Stomach smooth muscle (tissue), 2 donors: ENCODE measurements at regions not wholly inside any gene's neighbourhood (a gene's known extent, or its start where the extent isn't known, plus 50 kb on each side); places are given as distances from the start of the nearest gene placed in this dataset.
"Not testable (repeated sequence)": the region's sequence is repeated elsewhere in the genome, so short reads cannot be mapped to it uniquely, and the experiment has no call there.

Source experiments
- H3K27ac ChIP-seq: one replicate; pipeline ENCODE4 v1.7.0; 2013; ENCODE audit warnings: mild to moderate bottlenecking, low read length, inconsistent platforms
- H3K27me3 ChIP-seq, 2 donors: one replicate each; pipeline ENCODE4 v1.7.0; 2013; ENCODE audit warnings: low read length in 2 of 2; ENCODE audit not compliant: insufficient read depth in 2 of 2, control insufficient read depth in 1 of 2
- H3K36me3 ChIP-seq, 2 donors: one replicate each; pipeline ENCODE4 v1.7.0; 2013; ENCODE audit warnings: low read length in 2 of 2; ENCODE audit not compliant: control insufficient read depth in 2 of 2, insufficient read depth in 2 of 2
- H3K4me1 ChIP-seq: one replicate; pipeline ENCODE4 v1.7.0; 2013; ENCODE audit warnings: low read length; ENCODE audit not compliant: control insufficient read depth, insufficient read depth
- H3K4me3 ChIP-seq, 2 donors: one replicate each; pipeline ENCODE4 v1.7.0; 2013; ENCODE audit warnings: low read length in 2 of 2
- H3K9ac ChIP-seq, 2 donors: one replicate each; pipeline ENCODE4 v1.7.0; 2013; ENCODE audit warnings: low read length in 2 of 2, mild to moderate bottlenecking in 1 of 2
- H3K9me3 ChIP-seq, 2 donors: one replicate each; pipeline ENCODE4 v1.7.0; 2013; ENCODE audit warnings: low read length in 2 of 2; ENCODE audit not compliant: control insufficient read depth in 2 of 2
- donor health status: healthy.
- donor health status: Pancreatic carcinoma.

DNA sequence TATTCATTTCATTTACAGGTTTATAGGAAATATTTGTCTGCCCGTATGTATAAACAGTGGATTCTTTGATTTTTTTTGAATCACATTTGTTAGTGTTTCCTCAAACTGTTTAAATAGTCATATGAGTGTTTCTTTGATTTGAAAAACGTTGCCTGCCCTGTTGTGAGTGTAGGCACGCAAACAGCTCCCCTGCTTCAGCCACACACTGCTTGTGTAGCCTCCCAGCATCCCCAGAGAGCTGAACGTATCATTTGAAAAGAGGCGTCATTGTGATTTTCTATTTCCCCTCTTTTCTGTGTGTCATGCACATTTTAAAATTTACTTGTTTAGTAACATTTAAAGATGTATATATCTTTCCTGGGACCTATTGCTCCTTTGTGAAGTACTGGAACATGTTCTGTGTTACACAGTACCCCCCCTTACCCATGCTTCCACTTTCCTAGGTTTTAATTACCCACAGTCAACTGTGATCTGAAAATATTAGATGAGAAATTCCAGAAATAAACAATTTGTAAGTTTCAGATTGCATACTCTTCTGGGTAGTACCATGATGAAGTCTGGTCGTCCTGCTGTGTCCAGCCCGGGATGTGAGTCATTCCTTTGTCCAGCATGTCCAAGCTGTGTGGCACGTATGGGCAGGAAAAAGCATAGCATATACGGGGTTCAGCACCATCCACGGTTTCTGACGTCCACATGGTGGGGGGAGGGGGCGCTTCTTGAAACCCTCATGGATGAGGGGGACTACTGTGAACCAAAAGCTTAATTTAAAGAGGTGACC is 78.7 kb downstream of the NPIPB11 start:
- not testable (repeated sequence) for H3K9me3 ChIP-seq, H3K9ac ChIP-seq, H3K27me3 ChIP-seq, H3K4me3 ChIP-seq, H3K27ac ChIP-seq, H3K36me3 ChIP-seq, H3K4me1 ChIP-seq

DNA sequence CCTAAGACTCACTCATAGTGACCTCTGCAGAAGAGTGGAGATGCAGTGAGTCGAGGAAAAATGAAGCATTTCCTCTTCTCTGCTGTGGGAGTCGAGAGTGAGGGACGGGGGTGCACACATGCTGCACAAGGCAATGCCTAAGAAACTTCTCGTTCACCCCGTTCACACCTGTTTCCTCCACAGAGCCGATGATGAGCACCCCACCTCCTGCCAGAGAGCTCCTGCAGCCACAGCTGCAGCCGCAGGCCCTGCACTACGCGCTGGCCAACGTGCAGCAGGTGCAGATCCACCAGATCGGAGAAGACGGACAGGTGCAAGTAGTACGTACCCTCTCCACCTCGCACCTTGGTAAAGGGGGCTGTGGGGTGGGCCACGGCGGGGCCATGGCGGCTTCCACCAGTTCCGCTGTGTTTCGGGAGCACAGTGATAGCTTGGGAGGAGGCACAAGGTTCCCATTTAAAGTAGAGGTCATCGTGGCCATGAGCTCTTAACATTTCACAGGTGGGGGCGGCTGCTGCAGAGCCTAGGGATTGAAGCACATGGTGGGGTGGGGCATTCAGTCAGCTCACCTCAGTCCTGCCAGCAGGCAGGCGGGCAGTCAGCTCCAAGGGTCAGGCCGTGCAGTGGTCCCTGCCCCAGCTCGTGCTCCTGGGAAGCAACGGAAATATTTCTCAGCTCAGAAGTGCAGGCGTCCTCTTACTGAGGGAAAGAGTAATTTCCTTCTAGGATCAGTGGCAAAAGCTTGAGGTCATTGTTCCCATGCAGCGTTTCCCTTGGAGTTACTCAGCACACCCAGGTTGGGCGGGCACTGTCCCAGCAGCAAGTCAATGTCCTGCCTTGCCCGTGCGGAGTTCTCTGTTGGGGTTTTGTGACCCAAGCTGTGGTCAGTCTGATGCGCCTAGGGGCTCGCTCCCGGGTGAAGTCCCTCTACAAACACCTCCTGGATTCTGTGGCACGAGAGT is 80.1 kb downstream of the NPIPB11 start:
- H3K4me1 ChIP-seq, H3K9me3 ChIP-seq, H3K27me3 ChIP-seq, H3K4me3 ChIP-seq, H3K36me3 ChIP-seq, H3K27ac ChIP-seq, H3K9ac ChIP-seq: not testable (repeated sequence)

DNA sequence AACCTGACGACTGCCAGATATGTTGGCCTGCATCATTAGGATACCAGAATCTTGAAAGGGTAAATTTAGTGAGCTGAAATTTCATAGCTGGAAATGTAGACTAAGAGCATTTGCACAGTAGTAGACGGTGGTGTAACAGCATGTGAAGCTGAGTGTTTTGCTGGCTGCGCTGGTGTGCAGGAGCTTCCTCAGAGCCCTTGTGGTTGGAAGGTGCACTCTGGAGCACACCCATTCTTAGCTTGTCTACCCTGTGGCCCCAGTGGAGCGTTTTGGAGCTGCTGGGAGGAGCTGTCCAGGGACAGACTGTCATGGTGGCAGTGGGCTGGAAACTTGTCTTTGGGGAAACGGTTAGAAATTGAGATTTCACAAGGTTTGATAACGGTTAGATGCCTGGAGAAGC is 82.8 kb downstream of the NPIPB11 start:
- not testable (repeated sequence) for H3K9me3 ChIP-seq, H3K36me3 ChIP-seq, H3K9ac ChIP-seq, H3K4me1 ChIP-seq, H3K4me3 ChIP-seq, H3K27me3 ChIP-seq, H3K27ac ChIP-seq

DNA sequence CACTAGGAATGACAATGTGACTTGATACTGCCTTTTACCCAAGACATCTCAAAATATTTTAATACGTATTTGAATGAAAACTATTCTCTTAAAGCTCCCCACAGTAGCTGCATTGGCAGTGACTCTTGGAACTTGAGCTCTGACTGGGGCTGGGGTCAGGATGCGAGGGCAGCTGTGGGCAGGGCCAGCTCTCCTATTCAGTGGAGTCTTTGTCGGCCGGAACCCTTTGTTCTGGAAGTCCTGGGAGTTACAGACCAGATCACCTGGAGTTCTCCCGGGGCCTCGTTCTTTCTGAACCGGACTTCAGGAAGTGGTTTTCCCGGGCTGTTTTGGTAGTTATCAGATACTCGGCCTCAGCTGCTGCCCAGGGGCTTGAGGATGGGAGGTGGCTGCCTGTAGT is 84.9 kb downstream of the NPIPB11 start:
- Histone ChIP-seq H3K4me3 (no peak overlapping the region), H3K9me3 (no peaks in the 10 kb centered on the region), H3K27ac (no peak overlapping the region), H3K36me3 (no peaks in the 10 kb centered on the region), H3K4me1 (no peaks in the 10 kb centered on the region), H3K9ac (no peak overlapping the region), H3K27me3 (no peaks in the 10 kb centered on the region)

DNA sequence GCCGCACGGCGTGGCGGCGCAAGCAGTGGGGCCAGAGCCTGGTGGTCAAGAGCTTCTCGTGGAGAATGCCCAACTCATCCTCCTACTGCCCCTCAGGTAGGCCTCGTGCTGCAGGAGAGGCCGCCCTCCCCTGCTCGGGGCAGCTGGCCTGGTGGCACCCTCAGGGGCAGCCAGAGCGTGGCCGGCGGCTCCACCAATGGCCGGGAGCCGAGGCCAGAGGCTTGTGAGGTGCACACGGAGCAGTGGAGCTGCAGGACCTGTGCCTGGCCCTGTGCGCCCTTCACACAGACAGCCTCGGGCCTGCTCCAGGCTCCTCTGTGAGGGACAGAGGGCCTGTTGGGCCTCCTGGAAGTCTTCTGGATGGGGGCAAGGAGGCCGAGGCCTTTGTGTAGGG is 85.5 kb downstream of the NPIPB11 start:
- Histone ChIP-seq H3K27me3 (no peaks in the 10 kb centered on the region), H3K4me3 (no peak overlapping the region), H3K4me1 (no peaks in the 10 kb centered on the region), H3K36me3 (no peaks in the 10 kb centered on the region), H3K9me3 (no peaks in the 10 kb centered on the region), H3K9ac (no peak overlapping the region), H3K27ac (no peak overlapping the region)

DNA sequence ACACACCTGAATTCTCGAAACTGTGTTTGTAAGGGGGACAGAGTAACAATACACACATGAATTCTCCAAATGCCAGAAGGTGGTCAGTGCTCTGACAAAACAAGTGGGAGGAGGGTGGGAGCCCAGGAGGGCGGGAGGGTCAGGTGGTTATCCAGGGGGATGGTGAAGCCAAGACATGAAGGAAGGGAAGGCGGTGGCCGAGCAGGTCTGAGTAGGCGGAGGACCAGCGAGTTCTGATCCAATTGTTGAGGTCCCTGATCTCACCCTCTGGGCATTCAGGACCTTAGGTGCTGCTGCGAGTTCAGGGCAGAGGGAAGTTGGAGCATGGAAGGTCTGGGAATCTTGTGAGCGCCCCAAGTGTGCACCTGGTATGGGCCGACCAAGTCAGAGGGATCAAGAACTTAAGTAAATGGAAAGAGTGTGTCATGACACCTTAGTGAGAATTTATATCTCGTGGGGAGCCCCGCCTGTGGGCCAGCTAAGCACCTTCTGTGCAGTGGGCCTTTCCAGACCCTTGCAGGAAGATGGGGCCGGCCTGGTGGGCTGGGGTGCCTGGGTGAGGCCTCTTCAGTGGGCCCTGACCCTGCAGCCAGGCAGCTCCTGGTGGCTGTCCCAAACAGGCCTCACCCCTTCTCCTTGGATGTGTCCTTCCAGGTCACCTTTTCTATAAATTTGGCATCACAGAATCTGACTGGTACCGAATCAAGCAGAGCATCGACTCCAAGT is 86.1 kb downstream of the NPIPB11 start:
- Histone ChIP-seq H3K4me1 (no peaks in the 10 kb centered on the region), H3K27me3 (no peaks in the 10 kb centered on the region), H3K9ac (no peak overlapping the region), H3K4me3 (no peak overlapping the region), H3K36me3 (no peaks in the 10 kb centered on the region), H3K27ac (no peak overlapping the region), H3K9me3 (no peaks in the 10 kb centered on the region)

DNA sequence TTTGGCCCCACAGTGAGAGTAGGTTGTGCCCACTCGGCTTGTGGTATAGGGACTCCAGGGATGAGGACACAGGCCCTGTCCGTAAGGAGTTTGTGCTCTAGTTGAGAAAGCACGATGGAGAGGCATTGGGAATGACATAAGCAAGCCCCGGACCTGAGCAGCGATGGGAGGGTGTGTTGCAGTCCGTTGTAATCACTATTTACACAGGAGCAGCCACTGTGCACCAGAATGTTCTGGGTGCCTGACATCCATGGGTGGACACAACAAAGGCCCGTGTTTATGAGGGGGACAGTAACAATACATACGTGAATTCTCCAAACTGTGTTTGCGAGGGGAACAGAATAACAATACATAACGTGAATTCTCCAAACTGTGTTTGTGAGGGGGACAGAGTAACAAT is 86.8 kb downstream of the NPIPB11 start:
- Histone ChIP-seq H3K4me3 (no peak overlapping the region), H3K9me3 (no peaks in the 10 kb centered on the region), H3K27ac (no peak overlapping the region)

DNA sequence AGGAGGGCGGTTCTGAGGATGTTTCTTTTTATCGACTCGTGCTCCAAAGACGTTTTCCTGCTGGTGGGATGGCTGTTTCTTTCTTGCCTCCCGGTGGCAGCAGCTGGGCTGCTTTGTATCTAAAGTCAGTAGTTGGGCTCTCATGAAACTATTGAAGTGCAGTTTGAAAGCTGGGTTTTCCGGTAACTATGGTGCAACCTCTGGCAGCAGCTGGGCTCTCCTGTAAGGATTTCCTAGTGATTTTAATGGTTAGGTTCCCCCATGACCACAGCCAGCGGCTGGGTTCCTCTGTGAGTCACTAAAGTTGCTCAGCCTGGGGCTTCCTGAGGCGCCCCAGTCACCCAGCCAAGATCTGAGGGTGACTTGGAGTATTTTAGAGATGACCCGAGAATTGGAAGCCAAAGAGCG is 87.9 kb downstream of the NPIPB11 start:
- not testable (repeated sequence) for H3K4me1 ChIP-seq, H3K9ac ChIP-seq, H3K27me3 ChIP-seq, H3K4me3 ChIP-seq, H3K27ac ChIP-seq, H3K9me3 ChIP-seq, H3K36me3 ChIP-seq

More for the DNA sequence above, 86.8 kb downstream of the NPIPB11 start:
- no peak overlapping the region for H3K9ac ChIP-seq
- no peaks in the 10 kb centered on the region for H3K27me3 ChIP-seq
- no peaks in the 10 kb centered on the region for H3K36me3 ChIP-seq
- no peaks in the 10 kb centered on the region for H3K4me1 ChIP-seq

DNA sequence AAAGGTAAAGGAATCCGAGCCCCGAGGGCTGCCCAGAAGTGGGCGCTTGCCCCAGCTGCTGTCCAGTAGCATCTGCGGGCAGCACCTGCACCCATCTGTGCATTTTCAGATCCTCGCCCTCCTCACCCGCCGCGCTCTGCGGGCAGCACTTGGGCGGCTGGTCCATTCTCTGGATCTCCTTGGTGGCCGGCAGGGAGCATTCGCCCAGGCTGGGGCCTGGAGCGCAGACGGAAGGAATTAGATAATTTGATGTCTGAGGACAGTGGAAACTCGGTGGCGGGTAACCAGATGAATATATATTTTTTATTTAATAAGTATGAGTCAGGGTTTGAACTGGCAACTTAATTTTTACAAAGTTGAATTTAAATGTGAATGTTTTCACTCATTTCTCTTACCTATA is 88.5 kb downstream of the NPIPB11 start:
- H3K27ac ChIP-seq, result no peak overlapping the region
- no peak overlapping the region for H3K4me3 ChIP-seq
- H3K9me3 ChIP-seq, result no peaks in the 10 kb centered on the region
- no peak overlapping the region for H3K9ac ChIP-seq
- no peaks in the 10 kb centered on the region for H3K27me3 ChIP-seq
- no peaks in the 10 kb centered on the region for H3K36me3 ChIP-seq
- H3K4me1 ChIP-seq, result no peaks in the 10 kb centered on the region

DNA sequence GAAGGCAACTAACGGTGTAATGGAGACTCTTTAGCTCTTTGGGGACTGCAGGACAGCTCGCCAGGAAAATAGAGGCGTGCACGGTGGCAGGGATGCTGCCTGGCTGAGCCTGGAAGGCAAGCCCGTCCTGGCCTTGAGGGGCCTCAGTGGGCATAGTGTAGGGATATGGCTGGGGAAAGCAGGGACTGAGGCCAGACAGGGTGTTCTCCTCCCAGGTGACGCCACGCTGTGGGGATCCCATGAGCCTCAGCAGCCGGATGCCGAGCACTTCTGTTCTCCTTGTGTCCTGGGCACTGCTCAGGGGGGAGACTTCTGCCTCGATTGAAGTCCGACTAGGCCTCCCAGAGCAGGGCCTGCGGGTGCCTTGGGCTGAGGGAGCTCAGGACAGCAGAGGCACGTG is 89.2 kb downstream of the NPIPB11 start:
- Histone ChIP-seq H3K9ac (no peak overlapping the region), H3K9me3 (no peaks in the 10 kb centered on the region), H3K36me3 (no peaks in the 10 kb centered on the region), H3K27me3 (no peaks in the 10 kb centered on the region), H3K4me1 (no peaks in the 10 kb centered on the region), H3K27ac (no peak overlapping the region), H3K4me3 (no peak overlapping the region)
